ENCODE measurements at regions not wholly inside any gene's neighbourhood (a gene's known extent, or its start where the extent isn't known, plus 50 kb on each side); places are given as distances from the start of the nearest gene placed in this dataset.

- in situ Hi-C loops (cut with HindIII; ENCODE audit: low sequenced_read_pairs), result no loop called here
- H3K4me3 ChIP-seq (ENCODE audit: low read depth, low read length), result no peak overlapping the region
- DNase-seq (ENCODE audit: low read depth, low spot score), result peak; percentile 40
- TF ChIP-seq CTCF (IDR thresholded peaks at IDR 0.05; ENCODE audit: low read depth, low read length), result no peak
These were observed 220.0 kb downstream of the FAM43A start for GRCh38 chr3:194905696-194906095.

DNA sequence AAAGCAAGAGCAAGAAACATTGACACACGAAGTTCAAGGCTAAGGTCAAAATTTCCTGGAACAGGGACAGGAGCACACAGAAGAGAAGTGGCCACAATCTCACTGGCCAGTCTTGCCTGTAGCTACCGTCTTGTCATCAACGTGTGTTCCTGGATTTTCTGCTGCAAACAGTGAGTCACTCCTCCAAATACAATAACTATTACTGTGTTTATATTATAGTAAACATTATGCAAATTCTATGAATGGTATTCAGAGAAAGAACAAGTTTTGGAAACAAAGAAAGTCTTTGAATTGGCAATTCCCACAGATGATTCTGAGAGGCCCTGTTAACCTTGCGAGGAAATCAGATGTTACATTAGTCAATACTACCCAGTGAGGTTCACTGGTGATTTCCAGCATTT lies 220.5 kb downstream of the FAM43A start:
- no peak for DNase-seq (ENCODE audit: low read depth, low spot score)
- in situ Hi-C loops (cut with HindIII; ENCODE audit: low sequenced_read_pairs), result no loop called here
- TF ChIP-seq CTCF (IDR thresholded peaks at IDR 0.05; ENCODE audit: low read depth, low read length), result no peak
- no peak overlapping the region for H3K4me3 ChIP-seq (ENCODE audit: low read depth, low read length)

- no peak for DNase-seq (ENCODE audit: low read depth, low spot score)
- in situ Hi-C loops (cut with HindIII; ENCODE audit: low sequenced_read_pairs), result no loop called here
- no peak for TF ChIP-seq CTCF (IDR thresholded peaks at IDR 0.05; ENCODE audit: low read depth, low read length)
- no peak overlapping the region for H3K4me3 ChIP-seq (ENCODE audit: low read depth, low read length)
These were observed 221.4 kb downstream of the FAM43A start for GRCh38 chr3:194906970-194907629.

DNA sequence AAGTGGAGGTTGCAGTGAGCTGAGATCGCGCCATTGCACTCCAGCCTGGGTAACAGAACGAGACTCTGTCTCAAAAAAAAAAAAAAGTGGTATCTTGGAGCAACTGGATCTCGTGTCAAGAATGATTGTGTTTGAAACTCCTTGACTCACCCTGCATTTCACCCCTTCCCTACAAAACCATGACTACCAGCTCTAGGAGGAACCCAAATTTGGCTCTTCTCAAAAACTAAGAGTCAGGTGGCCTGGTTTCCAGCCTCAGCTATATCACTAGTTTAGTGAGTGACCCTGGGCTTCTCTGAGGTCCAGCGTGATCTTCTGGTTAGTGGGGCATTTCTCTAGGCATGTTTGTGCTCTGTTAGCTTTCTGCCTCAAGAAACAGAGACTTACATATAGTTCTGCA lies 222.1 kb downstream of the FAM43A start:
- in situ Hi-C loops (cut with HindIII; ENCODE audit: low sequenced_read_pairs), result no loop called here
- no peak for DNase-seq (ENCODE audit: low read depth, low spot score)
- no peak for TF ChIP-seq CTCF (IDR thresholded peaks at IDR 0.05; ENCODE audit: low read depth, low read length)
- H3K4me3 ChIP-seq (ENCODE audit: low read depth, low read length), result no peak overlapping the region

DNA sequence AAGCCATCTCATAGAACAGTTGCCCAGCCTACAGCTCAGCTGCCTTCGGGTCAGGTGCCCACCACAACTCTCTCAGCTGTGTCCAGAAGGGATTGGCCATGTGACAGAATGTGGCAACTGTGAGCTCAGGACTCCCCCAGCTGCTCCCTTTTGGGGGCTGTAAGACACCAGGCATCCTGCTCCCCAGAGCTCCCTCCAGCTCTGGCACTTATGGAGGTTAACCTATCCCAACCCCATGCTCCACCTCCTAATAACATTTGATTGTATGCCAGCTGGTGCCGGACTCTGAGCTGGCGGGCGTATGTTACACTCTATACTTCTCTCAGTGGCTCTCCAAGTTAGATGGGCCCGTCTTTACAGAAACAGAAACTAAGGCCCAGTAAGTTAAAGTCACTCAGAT lies 222.8 kb downstream of the FAM43A start:
- in situ Hi-C loops (cut with HindIII; ENCODE audit: low sequenced_read_pairs), result no loop called here
- DNase-seq (ENCODE audit: low read depth, low spot score), result no peak
- H3K4me3 ChIP-seq (ENCODE audit: low read depth, low read length), result no peak overlapping the region
- TF ChIP-seq CTCF (IDR thresholded peaks at IDR 0.05; ENCODE audit: low read depth, low read length), result no peak

GRCh38 chr3:194908972-194909371 lies 223.3 kb downstream of the FAM43A start:
- DNase-seq (ENCODE audit: low read depth, low spot score), result no peak
- no peak overlapping the region for H3K4me3 ChIP-seq (ENCODE audit: low read depth, low read length)
- in situ Hi-C loops (cut with HindIII; ENCODE audit: low sequenced_read_pairs), result no loop called here
- TF ChIP-seq CTCF (IDR thresholded peaks at IDR 0.05; ENCODE audit: low read depth, low read length), result no peak

Data from astrocyte of the spinal cord (primary cell).